Panc1 (cell line): ENCODE measurements at regions not wholly inside any gene's neighbourhood (a gene's known extent, or its start where the extent isn't known, plus 50 kb on each side); places are given as distances from the start of the nearest gene placed in this dataset.

Source experiments
- ATAC-seq: fragments of 200-7000 bp; cut with Tn5 transposase; 2 replicates; pipeline ENCODE4 v1.9.1; 2020; ENCODE audit warnings: mild to moderate bottlenecking, moderate library complexity
- BruUV-seq: library from RNA; stranded (reverse); fragments of 400-500 nt; replicated peaks from 2 replicates; lab custom pipeline; 2021; lab: Mats Ljungman, UMichigan
- CTCF ChIA-PET: fragments of 300-600 bp; sonication (Branson Sonifier 250); formaldehyde crosslinking; loops from one replicate; lab custom pipeline; 2022; ENCODE audit warnings: antibody characterized with exemption; lab: Charles Lee
- POLR2A ChIA-PET: fragments of 300-600 bp; sonication (Branson Sonifier 250); formaldehyde crosslinking; loops from one replicate; lab custom pipeline; 2022; ENCODE audit warnings: antibody characterized with exemption; lab: Charles Lee
- DNase-seq: peaks from one replicate; pipeline ENCODE4 v3.0.0-alpha.2; 2010; ENCODE audit warnings: low read depth, low spot score
- H3K27ac ChIP-seq: 2 replicates; pipeline ENCODE4 v1.5.1; 2011; ENCODE audit warnings: mild to moderate bottlenecking, low read length, inconsistent platforms
- H3K27me3 ChIP-seq: fragments of 200-500 bp; sonication (Bioruptor generic); 2 replicates; pipeline ENCODE4 v1.6.0; 2014; ENCODE audit warnings: low read length, inconsistent platforms; ENCODE audit not compliant: control insufficient read depth, insufficient read depth
- H3K36me3 ChIP-seq: fragments of 200-500 bp; sonication (Bioruptor generic); 2 replicates; pipeline ENCODE4 v1.5.1; 2014; ENCODE audit warnings: inconsistent platforms, mild to moderate bottlenecking, low read length, moderate library complexity; ENCODE audit not compliant: control insufficient read depth, insufficient read depth
- H3K4me1 ChIP-seq: 2 replicates; pipeline ENCODE4 v1.5.1; 2011; ENCODE audit warnings: inconsistent platforms, mild to moderate bottlenecking, low read length, moderate library complexity; ENCODE audit not compliant: control insufficient read depth, insufficient read depth
- H3K4me3 ChIP-seq, 2 experiments: 2 replicates each; pipeline ENCODE4 v1.5.1; 2011 to 2012; ENCODE audit warnings: low read depth in 2 of 2, low read length in 2 of 2, mild to moderate bottlenecking in 2 of 2, inconsistent platforms in 1 of 2, moderate library complexity in 1 of 2
- H3K9me3 ChIP-seq: fragments of 200-500 bp; sonication (Bioruptor generic); 2 replicates; pipeline ENCODE4 v1.5.1; 2014; ENCODE audit warnings: low read depth, mild to moderate bottlenecking, inconsistent platforms, low read length, moderate library complexity; ENCODE audit not compliant: control insufficient read depth, insufficient read depth
- POLR2AphosphoS5 ChIP-seq: IDR thresholded peaks from 2 replicates; pipeline ENCODE4 v1.6.1; 2012; ENCODE audit warnings: mild to moderate bottlenecking, low read depth, low read length, moderate library complexity
- REST ChIP-seq, 2 experiments: IDR thresholded peaks; 2 replicates each; pipeline ENCODE4 v1.6.1; 2011 to 2012; ENCODE audit warnings: low read depth in 2 of 2, control low read depth in 1 of 2, low read length in 1 of 2, mild to moderate bottlenecking in 1 of 2, moderate library complexity in 1 of 2; ENCODE audit not compliant: insufficient read depth in 1 of 2
- SIN3A ChIP-seq: IDR thresholded peaks from 2 replicates; pipeline ENCODE4 v1.6.1; 2012; ENCODE audit warnings: low read depth, mild to moderate bottlenecking, low read length, moderate library complexity, borderline replicate concordance; ENCODE audit not compliant: insufficient read depth
- TCF7L2 ChIP-seq: IDR thresholded peaks from 2 replicates; pipeline ENCODE4 v1.6.1; 2011; ENCODE audit warnings: mild to moderate bottlenecking, low read depth, low read length, inconsistent platforms
- in situ Hi-C: cut with HindIII; loops from 2 replicates; pipeline ENCODE4 v1.10.0; 2016; ENCODE audit warnings: low sequenced_read_pairs, low pct_unique_long_range_greater_than_20kb
- intact Hi-C: fragments of 100-400 bp; cut with micrococcal nuclease; formaldehyde crosslinking; loops from one replicate; pipeline ENCODE4 v1.10.0; 2022; ENCODE audit not compliant: unreplicated experiment
- TF ChIP-seq, protein P1 (sequence below): fragments of 450-650 bp; IDR thresholded peaks from 2 replicates; pipeline ENCODE4 v1.5.1; 2017; ENCODE audit warnings: mild to moderate bottlenecking

DNA sequence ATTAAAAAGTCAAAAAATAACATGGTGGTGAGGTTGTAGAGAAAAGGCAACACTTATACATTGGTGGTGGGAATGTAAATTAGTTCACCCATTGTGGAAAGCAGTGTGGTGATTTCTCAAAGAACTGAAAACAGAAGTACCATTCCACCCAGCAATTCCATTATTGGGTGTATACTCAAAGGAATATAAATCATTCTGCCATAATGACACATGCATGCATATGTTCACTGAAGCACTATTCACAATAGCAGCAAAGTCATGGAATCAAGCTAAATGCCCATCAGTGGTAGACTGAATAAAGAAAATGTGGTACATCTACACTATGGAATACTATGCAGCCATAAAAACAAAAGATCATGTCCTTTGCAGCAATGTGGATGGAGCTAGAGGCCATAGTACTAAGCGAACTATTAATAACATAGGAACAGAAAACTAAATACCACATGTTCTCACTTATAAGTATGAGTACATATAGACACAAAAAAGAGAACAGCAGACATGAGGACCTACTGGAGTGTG, 66.1 kb upstream of the MKLN1 start:
- H3K9me3 ChIP-seq = peaks cover 3% of the 10 kb centered on the region; the same call in 1 of the 2 replicates
- TF ChIP-seq TCF7L2 = no peak
- POLR2A ChIA-PET = no interaction called here
- no peaks in the 10 kb centered on the region for H3K36me3 ChIP-seq
- ATAC-seq (no peak), DNase-seq (no peak)
- intact Hi-C loops = no loop called here
- no peak overlapping the region for H3K27ac ChIP-seq
- H3K27me3 ChIP-seq = no peaks in the 10 kb centered on the region
- CTCF ChIA-PET = no interaction called here
- BruUV-seq = no TSS peak
- no peaks in the 10 kb centered on the region for H3K4me1 ChIP-seq
- no peak overlapping the region for H3K4me3 ChIP-seq
- in situ Hi-C loops = no loop called here

DNA sequence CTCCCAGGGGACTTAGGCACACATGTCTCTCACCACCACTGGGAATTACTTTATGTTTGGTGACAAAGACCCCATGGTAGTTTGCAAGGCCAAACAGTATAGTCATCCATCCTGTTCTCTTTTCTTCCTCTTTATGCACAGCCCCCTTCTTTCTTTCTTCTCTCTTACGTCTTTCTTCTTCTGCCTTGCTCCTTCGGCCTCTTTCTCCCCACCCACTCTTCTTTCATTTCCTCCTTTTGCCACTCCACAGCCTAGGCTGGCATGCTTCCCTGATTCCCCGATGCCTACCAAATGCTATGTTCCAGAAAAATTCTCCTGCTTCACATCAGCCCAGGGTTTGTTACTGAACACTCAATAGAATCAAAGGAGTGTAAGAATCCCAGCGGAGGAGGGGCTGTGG, 62.4 kb upstream of the MKLN1 start:
- Histone ChIP-seq H3K9me3 (no peaks in the 10 kb centered on the region), H3K4me1 (no peaks in the 10 kb centered on the region), H3K4me3 (no peak overlapping the region), H3K27me3 (no peaks in the 10 kb centered on the region), H3K36me3 (no peaks in the 10 kb centered on the region), H3K27ac (no peak overlapping the region)
- in situ Hi-C loops = no loop called here
- ChIA-PET CTCF (no interaction called here), POLR2A (no interaction called here)
- DNase-seq (no peak), ATAC-seq (no peak)
- intact Hi-C loops = no loop called here
- no TSS peak for BruUV-seq
- no peak for TF ChIP-seq REST (IDR thresholded peaks at IDR 0.05; ENCODE audit: insufficient read depth in 1 of 2, low read depth in 2 of 2, low read length in 1 of 2)
- TF ChIP-seq, protein P1, sequence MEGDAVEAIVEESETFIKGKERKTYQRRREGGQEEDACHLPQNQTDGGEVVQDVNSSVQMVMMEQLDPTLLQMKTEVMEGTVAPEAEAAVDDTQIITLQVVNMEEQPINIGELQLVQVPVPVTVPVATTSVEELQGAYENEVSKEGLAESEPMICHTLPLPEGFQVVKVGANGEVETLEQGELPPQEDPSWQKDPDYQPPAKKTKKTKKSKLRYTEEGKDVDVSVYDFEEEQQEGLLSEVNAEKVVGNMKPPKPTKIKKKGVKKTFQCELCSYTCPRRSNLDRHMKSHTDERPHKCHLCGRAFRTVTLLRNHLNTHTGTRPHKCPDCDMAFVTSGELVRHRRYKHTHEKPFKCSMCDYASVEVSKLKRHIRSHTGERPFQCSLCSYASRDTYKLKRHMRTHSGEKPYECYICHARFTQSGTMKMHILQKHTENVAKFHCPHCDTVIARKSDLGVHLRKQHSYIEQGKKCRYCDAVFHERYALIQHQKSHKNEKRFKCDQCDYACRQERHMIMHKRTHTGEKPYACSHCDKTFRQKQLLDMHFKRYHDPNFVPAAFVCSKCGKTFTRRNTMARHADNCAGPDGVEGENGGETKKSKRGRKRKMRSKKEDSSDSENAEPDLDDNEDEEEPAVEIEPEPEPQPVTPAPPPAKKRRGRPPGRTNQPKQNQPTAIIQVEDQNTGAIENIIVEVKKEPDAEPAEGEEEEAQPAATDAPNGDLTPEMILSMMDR = no peak
- TF ChIP-seq POLR2AphosphoS5 = no peak
- TF ChIP-seq TCF7L2 = no peak
- TF ChIP-seq SIN3A = no peak

DNA sequence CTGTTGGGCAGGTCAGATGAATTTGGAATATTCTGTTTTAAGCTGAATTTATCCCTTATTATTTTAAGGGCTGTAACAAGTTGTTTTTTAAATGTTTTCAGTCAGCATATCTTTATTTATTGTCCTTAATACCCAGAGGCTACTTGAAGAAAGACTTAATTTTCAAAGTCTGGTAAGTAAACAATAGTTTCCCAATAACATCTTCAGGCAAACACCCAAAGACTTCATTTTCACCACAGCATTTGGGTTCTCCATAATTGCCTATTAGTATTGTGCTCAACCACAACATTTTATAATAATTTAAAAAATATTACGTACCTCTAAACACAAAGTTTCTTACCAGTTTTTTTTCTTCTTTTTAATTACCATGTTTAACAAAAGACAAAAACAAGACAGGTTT, 60.0 kb upstream of the MKLN1 start:
- H3K27ac ChIP-seq = no peak overlapping the region
- in situ Hi-C loops (no loop called here), intact Hi-C loops (no loop called here)
- ChIA-PET CTCF (no interaction called here), POLR2A (no interaction called here)
- BruUV-seq = no TSS peak
- no peak overlapping the region for H3K4me3 ChIP-seq
- no peaks in the 10 kb centered on the region for H3K9me3 ChIP-seq
- DNase-seq (no peak), ATAC-seq (no peak)
- H3K27me3 ChIP-seq = no peaks in the 10 kb centered on the region
- no peaks in the 10 kb centered on the region for H3K36me3 ChIP-seq
- no peaks in the 10 kb centered on the region for H3K4me1 ChIP-seq
- TF ChIP-seq, protein P1 = no peak
- TF ChIP-seq SIN3A (no peak), REST (IDR thresholded peaks at IDR 0.05; ENCODE audit: insufficient read depth in 1 of 2, low read depth in 2 of 2, low read length in 1 of 2) (no peak), POLR2AphosphoS5 (no peak), TCF7L2 (no peak)
